M059J (cell line): ENCODE measurements at regions not wholly inside any gene's neighbourhood (a gene's known extent, or its start where the extent isn't known, plus 50 kb on each side); places are given as distances from the start of the nearest gene placed in this dataset.
"Not testable (repeated sequence)": the region's sequence is repeated elsewhere in the genome, so short reads cannot be mapped to it uniquely, and the experiment has no call there.

Experiments
- DNase-seq: peaks from one replicate; pipeline ENCODE4 v3.0.0-alpha.2; 2012; ENCODE audit warnings: low read depth

DNA sequence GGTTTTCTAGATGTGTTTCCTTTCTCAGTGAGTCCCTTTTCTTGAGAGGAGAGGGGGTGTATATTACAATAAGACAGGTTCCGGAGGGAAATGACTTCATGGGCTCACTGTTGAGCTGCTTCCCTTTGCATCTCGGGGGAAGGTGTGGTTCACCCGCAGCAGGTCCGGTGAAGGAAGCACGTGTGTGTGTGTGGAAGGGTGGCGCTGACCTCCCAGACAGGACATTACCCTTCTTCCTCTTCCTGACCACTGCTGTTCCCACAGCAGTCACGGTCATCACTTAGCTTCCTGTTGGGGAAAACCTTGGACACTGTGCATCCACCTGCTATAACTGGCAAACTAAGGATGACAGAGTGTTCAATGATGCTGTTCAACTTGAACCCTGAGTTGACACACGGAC lies 83.6 kb downstream of the PLEKHG1 start:
- no peak for DNase-seq

DNA sequence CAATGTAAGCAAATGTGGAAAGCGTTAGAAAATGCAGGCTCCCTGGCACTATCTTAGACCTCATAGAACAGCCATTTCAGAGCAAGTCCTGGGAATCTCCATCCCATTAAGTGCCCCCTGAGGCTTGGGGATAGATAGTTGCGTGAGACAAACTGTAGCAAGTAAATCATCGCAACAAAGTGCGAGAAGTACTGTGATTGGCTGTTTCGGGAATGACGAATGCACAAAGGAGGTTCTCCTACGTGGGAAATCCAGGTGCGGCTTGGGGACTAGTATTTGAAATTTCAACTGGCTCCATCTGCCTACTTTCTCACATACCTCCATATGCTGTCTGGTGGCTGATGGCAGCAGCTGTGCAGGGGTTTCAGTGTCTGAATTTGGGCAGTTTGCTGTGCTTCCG lies 84.5 kb downstream of the PLEKHG1 start:
- DNase-seq: no peak

DNA sequence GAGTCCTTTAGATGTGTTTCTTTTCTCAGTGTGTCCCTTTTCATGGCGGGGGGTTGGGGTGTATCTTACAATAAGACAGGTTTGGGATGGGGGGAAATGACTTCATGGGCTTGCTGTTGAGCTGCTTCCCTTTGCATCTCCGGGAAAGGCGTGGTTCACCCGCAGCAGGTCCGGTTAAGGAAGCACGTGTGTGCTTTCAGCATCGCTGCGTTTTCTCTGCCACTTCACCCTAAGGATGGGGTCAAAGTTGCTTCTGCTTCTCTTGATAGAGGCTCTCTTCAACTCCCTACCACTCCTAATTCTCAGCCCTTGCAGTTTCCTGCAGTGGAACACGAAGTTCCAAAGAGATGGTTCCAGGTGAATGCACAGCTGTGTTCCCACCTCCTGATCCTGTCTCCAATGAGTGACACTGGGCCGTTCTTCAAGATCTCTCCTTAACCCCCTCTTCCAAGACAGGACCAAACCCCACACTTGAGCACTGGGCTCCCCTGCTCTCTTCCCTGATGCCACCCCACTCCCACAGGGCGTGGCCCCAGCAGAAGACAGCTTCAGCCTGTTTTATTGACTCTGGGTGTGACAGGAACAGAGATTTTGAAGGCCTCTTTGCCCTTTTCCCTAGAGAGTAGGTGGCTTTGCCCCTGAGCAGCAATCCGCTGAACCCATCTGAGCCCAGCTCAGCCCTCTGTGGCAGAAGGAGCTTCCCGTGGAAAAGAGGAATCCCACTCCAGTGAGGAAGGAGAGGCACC lies 85.2 kb downstream of the PLEKHG1 start:
- DNase-seq: no peak

DNA sequence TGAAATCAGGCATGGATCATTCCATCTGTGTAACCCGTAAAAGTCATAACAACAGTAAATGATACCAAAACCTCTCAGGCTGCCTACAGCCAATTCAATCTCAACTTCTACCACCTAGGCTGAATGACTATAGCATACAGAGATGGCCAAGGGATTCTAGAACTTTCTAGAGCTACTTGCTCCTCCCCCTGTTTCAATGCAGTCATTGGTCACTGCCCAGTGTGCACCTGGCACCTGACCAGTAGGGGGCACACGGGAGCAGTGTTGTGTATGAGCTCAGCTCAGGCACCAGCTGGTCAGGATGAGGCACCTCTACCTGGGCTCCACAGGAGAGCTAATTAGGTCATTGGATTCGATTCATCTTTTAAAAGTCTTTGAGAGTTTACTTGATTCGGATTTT lies 86.2 kb downstream of the PLEKHG1 start:
- DNase-seq: peak; percentile 14

DNA sequence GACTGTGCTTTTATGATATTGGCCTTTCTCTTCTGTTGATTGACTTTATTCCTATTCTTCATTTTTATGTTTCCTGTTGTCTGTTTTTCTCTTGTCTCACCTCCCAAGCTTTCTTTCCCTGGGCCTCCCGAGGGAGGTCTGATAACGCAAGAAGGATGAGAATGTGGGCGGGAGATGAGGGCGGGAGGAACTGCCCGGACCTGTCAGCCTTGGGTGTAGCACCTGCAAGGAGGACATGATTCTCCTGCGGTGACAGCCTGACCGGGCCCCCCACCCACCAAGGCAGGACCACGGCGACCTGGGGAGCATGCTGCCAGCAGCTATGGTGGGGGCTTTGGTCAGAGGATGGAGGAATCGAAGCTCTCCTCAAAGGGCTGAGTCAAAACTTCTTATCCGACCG lies 86.9 kb downstream of the PLEKHG1 start:
- DNase-seq: no peak

DNA sequence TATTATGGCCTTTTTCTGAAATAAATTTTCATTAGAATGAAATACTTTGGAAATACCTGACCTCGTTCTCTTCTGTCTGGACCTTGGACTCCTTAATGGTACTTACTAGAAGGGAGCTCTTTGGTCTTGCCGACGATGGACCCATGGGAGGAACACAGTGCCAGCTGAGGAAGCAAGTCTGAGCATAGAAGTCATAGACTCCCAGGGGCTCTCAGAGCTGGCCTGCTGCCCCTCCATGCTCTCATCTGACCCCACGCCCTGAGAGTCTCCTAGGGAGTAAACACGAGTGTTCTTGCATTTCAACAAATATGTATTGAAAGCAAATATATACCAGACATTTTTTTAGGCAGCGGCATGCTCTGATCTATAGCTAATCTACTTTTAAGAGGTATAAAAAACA lies 87.8 kb downstream of the PLEKHG1 start:
- DNase-seq: no peak

DNA sequence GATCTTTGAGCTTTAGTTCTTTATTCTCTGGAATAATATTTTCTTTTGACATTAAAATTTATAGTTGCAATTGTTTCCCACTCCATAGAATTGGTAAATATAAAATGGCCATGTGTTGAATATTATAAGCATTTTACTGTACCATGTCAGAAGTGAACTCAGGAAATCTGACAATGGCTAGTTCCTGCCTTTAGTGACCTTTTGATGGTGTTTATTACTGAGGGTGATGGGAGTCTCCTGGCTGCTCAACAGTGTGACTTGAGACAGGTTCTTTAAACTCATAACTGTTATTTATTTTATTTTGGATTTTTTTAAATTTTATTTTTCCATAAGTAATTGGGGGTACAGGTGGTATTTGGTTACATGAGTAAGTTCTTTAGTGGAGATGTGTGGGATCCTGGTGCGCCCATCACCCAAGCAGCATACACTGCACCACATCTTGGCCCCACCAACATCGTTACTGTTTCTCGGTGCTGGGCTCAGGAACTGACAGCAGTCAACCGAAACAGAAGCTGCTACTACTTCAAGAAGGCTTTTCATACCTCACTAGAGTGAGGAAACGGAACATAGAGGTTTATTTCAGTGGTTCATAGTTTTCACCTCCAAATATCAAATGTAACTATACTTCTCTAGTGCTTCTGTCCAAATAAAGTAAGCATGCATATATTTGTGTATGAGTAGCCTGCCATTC lies 90.4 kb downstream of the PLEKHG1 start:
- no peak for DNase-seq

DNA sequence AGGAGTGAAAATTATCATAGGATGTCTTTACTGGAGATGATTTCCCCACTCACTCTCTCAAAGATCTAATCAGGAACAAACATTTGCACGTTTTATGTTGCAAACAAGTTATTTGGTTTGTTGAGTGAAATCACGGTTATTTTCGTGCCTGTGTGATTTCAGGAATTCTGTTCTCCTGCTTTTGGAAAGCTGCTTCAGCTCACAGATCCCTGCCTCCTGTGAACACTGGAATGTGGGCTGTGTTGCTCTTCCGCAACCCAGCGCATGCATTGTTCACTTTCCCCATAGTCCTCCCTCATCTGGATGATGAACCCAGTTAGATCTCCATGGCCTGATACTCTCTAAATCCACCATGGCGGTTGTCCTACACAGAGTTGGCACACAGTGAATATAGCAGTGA lies 91.0 kb downstream of the PLEKHG1 start:
- no peak for DNase-seq

DNA sequence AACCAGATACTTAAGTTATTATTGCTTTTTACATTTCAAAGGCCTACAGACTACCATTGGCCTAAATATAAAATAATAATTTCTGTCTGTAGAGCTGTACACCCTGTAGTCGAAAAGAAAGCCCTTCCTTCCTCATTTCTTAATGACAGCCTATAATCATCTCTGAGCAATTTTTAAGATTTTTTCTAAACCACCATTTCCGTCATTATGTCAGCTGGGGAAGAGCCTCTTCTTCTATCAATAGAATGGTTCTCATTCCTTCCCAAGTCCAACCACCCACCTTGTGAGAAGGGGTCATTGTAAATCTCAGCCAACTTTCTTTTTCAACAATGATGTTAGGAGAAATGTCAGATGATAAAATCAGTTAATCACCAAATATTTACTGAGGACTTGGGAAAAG lies 91.8 kb downstream of the PLEKHG1 start:
- no peak for DNase-seq

DNA sequence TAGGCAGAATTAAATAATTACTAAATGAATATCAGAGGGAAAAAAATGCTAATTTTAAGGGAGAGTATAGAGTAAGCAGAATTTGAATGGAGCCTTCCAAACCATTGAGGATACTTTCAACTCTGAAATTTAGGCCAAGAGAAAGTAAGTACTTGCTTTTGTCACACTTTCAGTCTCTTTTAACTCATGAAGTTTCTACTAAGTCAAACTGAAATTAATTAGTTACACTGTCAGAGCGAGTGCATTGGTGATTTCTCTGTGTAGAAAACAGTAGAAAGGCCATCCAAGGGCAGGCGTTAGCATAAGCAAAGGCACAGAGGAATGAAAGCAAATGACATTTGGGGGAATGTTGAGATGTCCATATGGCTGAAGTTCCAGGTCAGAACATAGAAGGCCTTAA lies 92.9 kb downstream of the PLEKHG1 start:
- no peak for DNase-seq

DNA sequence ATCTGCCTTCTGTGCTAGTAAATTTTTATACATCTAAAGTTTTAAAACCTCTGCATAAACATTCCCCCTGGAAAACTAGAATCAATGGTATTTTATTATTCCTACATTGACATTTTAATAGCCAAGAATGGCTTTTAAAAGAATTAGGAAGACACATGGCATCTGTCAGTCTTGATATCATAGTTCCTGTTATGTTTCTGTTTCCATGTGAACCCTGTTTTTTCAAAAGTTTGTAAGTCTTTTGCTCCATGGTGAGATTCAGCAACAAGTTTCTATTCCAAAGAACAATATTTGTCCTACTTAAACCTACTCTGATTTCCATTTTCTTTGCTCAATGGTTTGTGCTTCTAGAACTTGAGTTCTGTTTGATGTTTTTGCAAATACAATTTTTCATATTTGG lies 95.2 kb downstream of the PLEKHG1 start:
- DNase-seq: no peak

DNA sequence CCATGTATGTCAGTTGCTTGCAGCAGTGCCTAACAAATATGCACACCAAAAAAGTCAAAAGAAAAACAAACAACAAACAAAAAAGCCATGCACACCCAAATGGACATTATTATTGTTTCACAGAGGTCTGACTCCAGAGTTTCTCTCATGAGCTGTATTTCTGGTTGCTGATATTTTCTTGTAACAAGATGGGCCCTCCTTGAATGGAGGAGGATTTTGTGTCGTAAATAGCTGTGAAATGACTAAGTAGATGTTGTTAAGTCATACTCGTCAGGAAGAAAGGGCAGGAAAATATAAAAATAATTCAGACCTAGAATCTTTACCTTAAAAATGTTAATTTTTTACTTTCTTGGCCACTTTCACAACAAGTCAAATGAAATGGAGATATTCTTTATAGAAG lies 96.0 kb downstream of the PLEKHG1 start:
- DNase-seq: no peak

DNA sequence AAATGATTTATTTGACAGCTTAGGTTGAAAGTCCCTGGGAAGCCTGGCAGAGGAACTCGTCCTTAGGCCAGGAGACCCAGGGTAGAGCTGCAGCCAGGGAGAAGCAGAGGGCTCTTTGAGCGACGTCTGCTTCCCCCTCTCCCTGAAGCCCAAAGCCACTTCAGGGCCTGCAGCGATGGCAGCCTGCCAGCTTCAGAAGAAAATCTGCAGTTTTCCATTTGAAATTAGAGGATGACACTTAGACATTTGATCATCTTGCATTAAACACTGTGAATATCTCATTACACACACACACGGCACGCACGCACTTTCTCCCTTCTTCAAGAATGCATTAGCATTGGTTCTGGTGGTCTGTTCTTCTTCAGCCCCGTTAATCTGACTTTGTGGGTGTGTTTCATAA lies 96.5 kb downstream of the PLEKHG1 start:
- no peak for DNase-seq

DNA sequence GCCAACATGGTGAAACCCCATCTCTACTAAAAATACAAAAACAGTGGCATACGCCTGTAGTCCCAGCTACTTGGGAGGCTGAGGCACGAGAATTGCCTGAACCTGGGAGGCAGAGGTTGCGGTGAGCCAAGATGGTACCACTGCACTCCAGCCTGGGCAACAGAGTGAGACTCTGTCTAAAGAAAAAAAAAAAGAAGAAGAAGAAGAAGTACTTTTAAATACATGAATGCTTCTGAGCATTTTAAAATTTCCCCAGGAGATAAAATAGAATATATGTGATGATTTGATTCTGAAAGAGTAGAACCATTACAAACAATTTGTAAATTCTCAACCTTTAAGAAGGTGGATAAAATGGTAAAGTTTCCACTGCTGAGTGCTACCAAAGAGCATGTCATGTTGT lies 97.2 kb downstream of the PLEKHG1 start:
- DNase-seq: not testable (repeated sequence)

DNA sequence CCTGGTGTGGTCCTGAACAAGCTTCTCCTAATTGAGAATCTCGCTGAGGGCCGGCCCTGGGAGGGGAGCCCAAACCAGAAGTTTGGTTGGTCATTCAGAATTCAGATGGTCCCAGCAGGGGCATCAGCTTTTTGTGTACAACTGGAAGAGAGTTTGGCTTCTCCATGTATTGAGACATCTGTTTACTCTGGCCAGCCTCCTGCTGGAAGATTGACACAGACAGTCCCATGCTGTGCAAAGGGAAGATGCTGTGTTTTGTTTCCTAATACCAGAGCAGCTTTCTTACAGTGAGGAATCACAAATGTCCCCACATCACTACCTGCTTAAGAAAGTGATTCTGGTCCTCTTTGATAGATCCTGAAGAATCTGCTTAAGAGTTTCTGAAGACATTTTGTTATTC lies 97.8 kb downstream of the PLEKHG1 start:
- DNase-seq: no peak

DNA sequence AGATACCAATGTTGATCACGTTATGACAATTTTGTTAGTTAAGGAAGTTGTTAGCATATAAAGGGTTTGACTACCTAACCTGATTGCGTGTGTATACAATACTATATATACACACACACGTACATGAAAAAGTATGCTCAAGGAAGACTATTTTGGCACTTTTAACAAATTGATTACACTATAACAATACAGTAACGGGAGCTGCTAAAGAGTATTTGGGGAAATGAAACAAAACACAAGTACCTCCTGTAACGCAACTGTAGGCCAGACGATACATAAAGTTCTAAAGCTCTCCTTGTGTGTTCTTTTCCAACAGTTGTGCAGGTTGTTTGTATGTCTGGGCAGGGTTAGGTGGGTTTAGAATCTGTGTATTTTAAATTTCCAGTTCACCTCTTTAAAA lies 98.7 kb downstream of the PLEKHG1 start:
- DNase-seq: no peak

DNA sequence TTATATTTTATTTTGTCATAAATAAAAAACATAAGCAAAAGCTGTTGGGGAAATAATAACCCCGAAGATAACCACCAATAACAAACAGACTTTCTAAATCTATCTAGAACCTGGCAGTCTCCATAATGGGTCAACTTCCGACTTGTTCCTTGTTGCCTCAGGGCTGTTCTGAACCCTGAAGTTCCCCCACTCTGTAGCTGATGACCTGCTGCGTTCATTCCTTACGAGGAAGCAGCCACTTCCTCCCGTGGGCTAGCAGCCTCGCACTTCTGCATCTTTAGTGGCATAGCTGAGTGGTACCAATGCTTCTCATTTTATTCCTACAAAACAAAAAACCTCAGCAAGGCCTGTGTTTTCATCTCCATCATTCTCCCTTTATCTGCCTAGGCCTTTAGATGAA lies 103.0 kb downstream of the PLEKHG1 start:
- no peak for DNase-seq

DNA sequence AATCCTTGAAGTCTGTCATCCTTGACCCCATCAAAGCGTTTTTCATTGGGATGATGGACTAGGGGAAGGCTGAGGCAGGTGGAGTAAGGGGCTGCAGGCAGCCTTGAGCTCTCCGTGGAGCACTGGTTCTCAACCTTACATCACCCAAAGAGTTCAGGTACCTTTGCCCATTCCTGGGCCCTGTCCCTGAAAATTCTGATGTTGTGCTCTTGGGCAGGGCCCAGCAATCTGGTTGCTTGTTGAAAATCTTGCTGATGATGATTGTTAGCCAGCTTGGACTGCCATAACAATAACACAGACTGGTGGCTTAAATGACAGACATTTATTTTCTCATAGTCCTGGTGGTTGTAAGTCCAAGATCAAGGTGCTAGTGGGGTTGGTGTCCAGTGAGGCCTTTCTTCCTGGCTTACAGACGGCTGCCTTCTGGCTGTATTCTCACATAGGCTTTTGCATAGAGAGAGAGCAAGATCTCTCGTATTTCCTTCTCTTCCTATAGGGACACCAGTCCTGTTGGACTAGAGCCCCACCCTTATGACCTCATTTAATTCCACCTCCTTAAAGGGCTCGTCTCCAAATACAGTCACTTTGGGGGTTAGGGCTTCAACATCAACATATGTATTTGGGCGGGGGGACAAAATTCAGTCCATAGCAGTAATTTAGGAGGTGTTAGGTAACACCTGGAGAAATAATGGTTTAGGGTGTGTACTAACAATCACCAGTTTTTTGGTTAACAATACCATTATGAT lies 104.9 kb downstream of the PLEKHG1 start:
- DNase-seq: no peak

DNA sequence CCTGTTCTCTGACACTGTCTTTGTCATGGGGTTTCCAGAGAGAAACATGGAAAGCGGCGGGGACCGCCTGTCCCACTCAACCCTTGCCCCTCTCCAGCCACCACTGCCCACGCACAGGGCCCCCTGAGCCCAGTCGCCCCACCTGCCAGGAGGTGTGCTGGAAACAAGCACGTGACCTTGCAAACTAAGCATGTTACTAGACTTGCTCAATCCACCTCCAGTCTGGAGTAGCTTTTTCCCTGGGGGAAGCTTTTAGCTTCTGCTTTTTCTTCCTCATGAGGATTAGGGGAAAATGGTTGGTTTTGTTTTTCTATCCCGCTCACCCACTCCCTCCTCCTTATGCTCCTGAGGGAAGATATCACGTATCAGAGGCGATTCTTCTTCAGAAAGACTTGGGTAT lies 105.7 kb downstream of the PLEKHG1 start:
- no peak for DNase-seq

DNA sequence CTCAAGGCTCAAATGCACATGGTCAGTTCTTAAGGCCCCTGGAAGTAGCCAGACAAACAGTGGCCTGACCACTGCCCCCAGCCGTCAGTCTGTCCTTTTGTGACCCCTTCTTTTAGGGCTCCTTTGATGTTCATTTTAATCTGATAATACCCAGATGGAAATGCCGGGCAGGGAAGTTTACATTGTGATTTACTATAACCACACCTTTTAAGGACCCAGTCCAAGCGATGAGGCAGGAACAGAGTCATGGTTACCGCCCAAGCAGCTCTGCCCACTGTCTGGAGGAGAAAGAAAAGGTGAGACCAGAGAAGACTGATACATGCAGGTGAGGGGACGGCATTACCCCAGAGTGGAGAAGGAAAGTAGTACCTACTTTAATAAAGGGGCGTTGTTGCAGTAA lies 110.6 kb downstream of the PLEKHG1 start:
- DNase-seq: no peak

DNA sequence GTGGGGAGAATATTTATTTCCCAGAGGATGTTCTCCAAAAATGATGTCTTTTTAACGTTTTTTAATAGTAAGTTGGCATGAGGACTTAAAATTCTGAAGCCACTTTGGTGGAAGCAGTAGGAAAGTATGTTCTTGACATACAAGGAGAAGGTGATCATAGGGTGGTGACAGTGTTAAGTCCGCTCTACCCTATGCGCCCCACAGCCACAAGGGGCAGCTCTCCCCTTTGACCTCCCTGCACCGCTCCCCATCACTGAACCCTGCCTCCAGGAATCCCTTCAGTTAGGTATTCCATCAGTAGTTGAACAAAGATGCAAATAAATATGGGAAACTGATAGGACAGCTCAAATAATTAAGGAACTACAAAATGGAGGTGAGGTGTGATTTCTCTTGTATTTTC lies 111.4 kb downstream of the PLEKHG1 start:
- DNase-seq: no peak

DNA sequence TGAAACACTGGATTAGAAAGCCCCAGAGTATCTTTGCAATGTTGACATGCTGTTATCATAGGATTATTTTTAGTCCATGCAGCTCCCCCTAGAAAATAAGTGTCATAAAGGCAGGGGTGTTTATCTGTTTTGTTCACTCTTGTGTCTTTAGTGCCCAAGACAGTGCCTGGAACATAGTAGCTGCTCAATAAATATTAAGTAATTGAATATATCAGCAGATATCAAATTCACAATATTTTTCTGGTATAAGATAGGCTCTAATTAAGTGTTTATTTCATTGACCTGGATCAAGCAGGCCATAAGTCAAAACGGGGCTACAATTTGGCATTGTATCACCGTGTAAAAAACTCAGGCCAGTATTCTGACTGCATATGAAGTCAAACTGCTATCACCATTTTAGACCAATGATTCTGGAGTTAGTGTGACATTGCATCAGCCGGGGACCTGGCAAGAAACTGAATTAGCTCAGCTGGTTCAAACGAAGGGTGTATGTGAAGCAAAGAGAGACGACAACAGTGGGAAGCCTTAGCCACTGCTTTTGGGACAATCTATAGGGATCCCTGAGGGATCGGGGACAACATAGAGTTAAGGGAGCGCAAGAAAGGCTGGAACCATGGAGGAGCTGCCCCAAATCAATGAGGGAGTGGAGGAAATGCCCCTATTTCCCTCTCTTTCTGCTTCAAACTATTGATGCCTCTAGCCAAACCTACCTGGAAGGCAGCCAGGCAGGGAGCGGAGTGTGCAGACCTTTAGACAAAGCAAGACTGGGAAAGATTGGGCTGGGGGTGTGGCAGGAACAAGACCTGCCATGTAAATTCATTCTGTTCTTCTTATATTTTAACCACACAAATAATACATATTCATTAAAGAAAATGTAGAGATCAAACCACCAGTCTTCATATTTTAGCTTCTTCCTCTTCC lies 112.2 kb downstream of the PLEKHG1 start:
- DNase-seq: no peak
